ENCODE measurements at regions not wholly inside any gene's neighbourhood (a gene's known extent, or its start where the extent isn't known, plus 50 kb on each side); places are given as distances from the start of the nearest gene placed in this dataset.
"Not testable (repeated sequence)": the region's sequence is repeated elsewhere in the genome, so short reads cannot be mapped to it uniquely, and the experiment has no call there.

DNA sequence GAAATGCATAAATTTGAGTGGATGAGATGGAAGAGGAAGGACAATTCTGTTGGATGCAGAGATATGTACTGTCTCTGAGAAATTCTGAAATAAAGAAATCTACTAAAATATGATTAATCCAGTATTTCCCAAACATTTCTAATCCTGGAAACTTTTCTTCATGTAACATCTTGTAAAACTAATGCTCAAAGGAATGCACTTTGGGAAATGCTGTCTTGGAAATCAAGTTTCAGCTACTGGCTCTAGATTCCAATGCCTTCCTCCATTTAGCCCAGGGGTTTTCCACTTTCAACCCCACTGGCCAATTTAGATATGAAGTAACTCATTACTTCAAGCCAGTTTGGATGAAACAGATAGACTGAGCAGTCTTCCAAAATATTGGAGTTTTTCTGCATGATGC, 355.1 kb downstream of the TXNL1 start:
- Mint-ChIP-seq H3K4me3 (no peak overlapping the region), H3K9me3 (peaks cover 4% of the 10 kb centered on the region), H3K27me3 (no peaks in the 10 kb centered on the region), H3K36me3 (ENCODE audit: low read depth) (no peaks in the 10 kb centered on the region), H3K4me1 (no peaks in the 10 kb centered on the region), H3K27ac (no peak overlapping the region)
- DNase-seq = no peak
- POLR2A ChIA-PET = no interaction called here
- CTCF ChIA-PET = no interaction called here

DNA sequence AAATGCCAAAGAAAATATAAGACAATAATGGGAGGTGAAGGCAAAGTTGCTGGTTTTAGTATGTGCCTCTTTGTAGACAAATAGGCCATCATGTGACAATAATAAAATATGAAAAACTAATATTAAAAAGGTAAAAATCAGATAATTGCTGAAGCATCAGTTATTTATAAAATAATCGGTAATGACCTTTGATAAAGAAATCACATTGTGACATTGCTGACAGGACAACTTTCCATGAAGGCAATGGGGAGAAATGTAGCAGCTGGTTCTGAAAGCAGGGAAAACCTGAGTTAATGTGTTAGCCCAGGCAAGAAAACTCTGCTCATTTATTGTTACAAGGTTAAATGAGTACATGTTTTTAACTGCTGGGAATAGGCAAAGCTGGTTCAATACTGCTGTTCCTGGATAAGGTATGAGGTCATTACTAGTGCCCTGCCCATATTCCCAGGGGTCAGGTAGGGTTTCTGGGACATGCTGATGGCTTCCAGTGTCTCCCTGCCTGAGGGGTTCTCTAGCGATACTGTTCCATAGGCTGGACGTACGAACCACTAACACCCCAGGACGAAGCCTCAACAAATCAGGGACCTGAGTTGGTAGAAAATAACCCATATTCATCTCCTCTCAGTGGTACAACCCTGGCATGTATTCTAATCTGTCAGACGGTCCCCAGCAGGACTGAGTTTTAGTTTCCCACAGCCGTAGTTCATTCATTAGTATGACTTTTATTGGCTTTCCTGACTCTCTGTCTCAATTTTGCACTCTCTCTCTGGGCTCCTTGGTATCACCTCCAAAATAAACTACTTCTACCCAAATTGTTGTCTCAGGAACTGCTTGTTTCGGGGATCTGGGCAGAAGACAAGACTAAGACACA, 355.9 kb downstream of the TXNL1 start:
- POLR2A ChIA-PET = no interaction called here
- no peak overlapping the region for H3K27ac Mint-ChIP-seq
- no peak for DNase-seq
- no peaks in the 10 kb centered on the region for H3K36me3 Mint-ChIP-seq (ENCODE audit: low read depth)
- no peaks in the 10 kb centered on the region for H3K4me1 Mint-ChIP-seq
- H3K9me3 Mint-ChIP-seq = peaks cover 4% of the 10 kb centered on the region
- H3K4me3 Mint-ChIP-seq = no peak overlapping the region
- no peaks in the 10 kb centered on the region for H3K27me3 Mint-ChIP-seq
- CTCF ChIA-PET = no interaction called here

DNA sequence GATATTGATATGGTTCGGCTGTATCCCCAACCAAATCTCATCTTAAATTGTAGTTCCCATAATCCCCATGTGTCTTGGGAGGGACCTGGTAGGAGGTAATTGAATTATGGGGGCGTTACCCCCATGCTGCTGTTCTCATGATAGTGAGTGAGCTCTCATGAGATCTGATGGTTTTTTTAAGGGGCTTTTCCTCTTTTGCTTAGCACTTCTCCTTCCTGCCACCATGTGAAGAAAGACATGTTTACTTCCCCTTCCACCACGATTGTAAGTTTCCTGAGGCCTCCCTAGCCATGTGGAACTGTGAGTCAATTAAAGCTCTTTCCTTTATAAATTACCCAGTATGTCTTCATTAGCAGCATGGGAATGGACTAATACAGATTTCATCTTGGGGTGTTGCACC, 358.6 kb downstream of the TXNL1 start:
- not testable (repeated sequence) for H3K27me3 Mint-ChIP-seq, DNase-seq

DNA sequence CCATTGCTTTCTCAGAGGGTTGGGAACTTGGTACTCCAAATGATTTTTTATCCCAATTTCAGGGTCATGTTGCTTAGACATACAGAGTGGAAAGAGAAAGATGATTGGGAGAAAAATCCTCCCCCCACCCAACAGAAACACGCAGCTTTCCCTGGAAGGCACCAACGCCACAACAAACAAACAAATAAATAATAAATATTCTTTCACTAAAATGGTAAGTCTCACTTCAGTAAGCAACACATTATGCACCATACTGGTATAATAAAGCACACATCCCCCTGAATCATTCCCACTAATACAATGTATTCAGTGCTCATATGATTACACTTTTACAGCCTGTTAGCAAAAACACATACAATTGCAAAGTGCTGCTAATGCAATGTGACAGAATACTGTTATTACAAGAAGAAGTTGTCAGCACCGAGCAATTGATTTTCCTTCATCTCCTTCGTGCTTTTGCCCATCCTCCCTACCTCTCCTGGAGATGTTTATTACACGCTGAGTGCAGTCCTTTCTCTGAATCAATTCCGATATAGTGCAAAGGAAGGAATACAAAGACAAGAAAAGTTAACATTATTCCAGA, 359.9 kb downstream of the TXNL1 start:
- POLR2A ChIA-PET = interaction anchor here (0.6 kb wide), 1 partner anchor 48 kb away, joined by 3 read pairs; no protein-coding TSS in a partner anchor
- no peaks in the 10 kb centered on the region for H3K4me1 Mint-ChIP-seq
- H3K4me3 Mint-ChIP-seq = no peak overlapping the region
- DNase-seq = no peak
- H3K27ac Mint-ChIP-seq = no peak overlapping the region
- peaks cover 4% of the 10 kb centered on the region for H3K9me3 Mint-ChIP-seq
- CTCF ChIA-PET = no interaction called here
- no peaks in the 10 kb centered on the region for H3K36me3 Mint-ChIP-seq (ENCODE audit: low read depth)
- no peaks in the 10 kb centered on the region for H3K27me3 Mint-ChIP-seq

More for the DNA sequence above, 358.6 kb downstream of the TXNL1 start:
- H3K27ac Mint-ChIP-seq; H3K9me3 Mint-ChIP-seq; H3K36me3 Mint-ChIP-seq (ENCODE audit: low read depth); H3K4me3 Mint-ChIP-seq; H3K4me1 Mint-ChIP-seq; CTCF ChIA-PET; POLR2A ChIA-PET: not testable (repeated sequence)

DNA sequence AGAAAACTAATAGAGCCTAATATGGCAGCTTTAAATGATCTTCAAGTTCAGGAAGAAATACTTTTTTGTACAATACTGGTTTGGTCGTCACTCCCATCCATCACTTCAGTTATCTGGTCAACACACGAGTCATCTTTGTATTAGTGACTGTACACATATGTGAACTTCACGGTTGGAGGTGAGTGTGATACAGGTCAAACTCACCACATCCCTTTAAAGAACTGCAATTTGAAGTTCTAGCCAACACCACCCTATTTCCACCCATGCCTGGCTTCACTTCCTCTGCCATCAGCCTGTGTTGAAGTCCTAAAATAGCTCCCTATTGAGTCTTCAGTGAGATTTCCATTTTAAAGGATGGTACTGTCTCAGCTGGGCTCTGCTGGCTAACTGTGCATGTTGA, 361.9 kb downstream of the TXNL1 start:
- ChIA-PET CTCF (no interaction called here), POLR2A (no interaction called here)
- H3K9me3 Mint-ChIP-seq = peaks cover 4% of the 10 kb centered on the region

GRCh38 chr18:56273541-56274219, 364.7 kb downstream of the TXNL1 start:
- Mint-ChIP-seq H3K36me3 (ENCODE audit: low read depth) (no peaks in the 10 kb centered on the region), H3K27me3 (peaks cover 2% of the 10 kb centered on the region), H3K4me3 (no peak overlapping the region), H3K9me3 (no peaks in the 10 kb centered on the region), H3K4me1 (no peaks in the 10 kb centered on the region), H3K27ac (no peak overlapping the region)
- no peak for DNase-seq
- POLR2A ChIA-PET = no interaction called here
- CTCF ChIA-PET = no interaction called here

More for the DNA sequence above, 361.9 kb downstream of the TXNL1 start:
- Mint-ChIP-seq H3K4me3 (no peak overlapping the region), H3K36me3 (ENCODE audit: low read depth) (no peaks in the 10 kb centered on the region), H3K4me1 (no peaks in the 10 kb centered on the region), H3K27me3 (no peaks in the 10 kb centered on the region), H3K27ac (no peak overlapping the region)
- DNase-seq = no peak

GRCh38 chr18:56270671-56271250, 367.6 kb downstream of the TXNL1 start:
- H3K9me3 Mint-ChIP-seq = peaks cover 3% of the 10 kb centered on the region
- no peak overlapping the region for H3K4me3 Mint-ChIP-seq
- H3K36me3 Mint-ChIP-seq (ENCODE audit: low read depth) = no peaks in the 10 kb centered on the region
- DNase-seq = no peak
- no peak overlapping the region for H3K27ac Mint-ChIP-seq
- CTCF ChIA-PET = no interaction called here
- H3K27me3 Mint-ChIP-seq = peaks cover 2% of the 10 kb centered on the region
- H3K4me1 Mint-ChIP-seq = no peaks in the 10 kb centered on the region
- POLR2A ChIA-PET = no interaction called here

DNA sequence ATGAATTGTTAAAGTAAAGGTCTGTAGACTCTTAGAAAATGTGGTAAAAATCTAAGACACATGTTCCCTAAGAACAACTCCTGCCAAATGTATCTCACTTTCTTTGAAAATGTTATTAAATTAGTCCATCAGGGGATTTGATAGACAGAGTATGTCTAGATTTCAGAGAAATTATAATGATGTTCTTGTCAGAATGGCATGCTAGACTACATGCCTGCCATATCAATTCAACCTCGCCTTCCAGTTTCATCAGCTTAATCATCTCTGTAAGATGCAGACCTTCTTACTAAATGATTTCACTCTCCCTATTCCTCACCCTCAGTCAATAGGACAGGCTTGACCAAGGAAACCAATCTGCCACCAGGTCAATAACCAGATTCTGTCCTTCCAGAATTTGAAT, 368.4 kb downstream of the TXNL1 start:
- no peak for DNase-seq
- Mint-ChIP-seq H3K27me3 (peaks cover 2% of the 10 kb centered on the region), H3K27ac (no peak overlapping the region), H3K9me3 (peaks cover 3% of the 10 kb centered on the region), H3K4me3 (no peak overlapping the region), H3K4me1 (no peaks in the 10 kb centered on the region), H3K36me3 (ENCODE audit: low read depth) (no peaks in the 10 kb centered on the region)
- POLR2A ChIA-PET = no interaction called here
- CTCF ChIA-PET = interaction anchor here (0.6 kb wide), 1 partner anchor 39 kb away, joined by 3 read pairs; no protein-coding TSS in a partner anchor

- peaks cover 2% of the 10 kb centered on the region for H3K27me3 Mint-ChIP-seq
- peaks cover 3% of the 10 kb centered on the region for H3K9me3 Mint-ChIP-seq
- ChIA-PET CTCF (no interaction called here), POLR2A (no interaction called here)
- no peak for DNase-seq
- no peaks in the 10 kb centered on the region for H3K36me3 Mint-ChIP-seq (ENCODE audit: low read depth)
- H3K4me1 Mint-ChIP-seq = no peaks in the 10 kb centered on the region
- H3K4me3 Mint-ChIP-seq = no peak overlapping the region
- H3K27ac Mint-ChIP-seq = no peak overlapping the region
Measured at GRCh38 chr18:56268952-56269351, 369.4 kb downstream of the TXNL1 start.

DNA sequence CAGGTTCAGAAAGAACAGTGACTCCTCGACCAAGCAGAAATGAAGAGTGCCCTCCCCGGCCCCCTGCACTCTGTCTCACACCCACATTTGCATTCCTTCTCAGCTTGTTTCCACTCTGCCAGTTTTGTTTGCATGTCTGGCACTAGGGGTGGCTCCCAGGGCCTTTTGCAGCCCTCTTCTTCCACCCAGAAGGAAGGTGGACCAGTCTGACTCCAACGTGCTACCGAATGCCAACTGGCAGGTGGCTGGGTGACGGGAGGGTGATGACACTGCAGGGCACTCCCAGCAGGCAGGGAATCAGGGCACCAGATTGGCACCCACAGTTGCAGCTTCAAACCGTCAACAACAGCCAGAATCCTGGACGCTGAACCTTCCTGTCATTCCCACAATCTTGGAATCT, 371.1 kb downstream of the TXNL1 start:
- H3K27me3 Mint-ChIP-seq = peaks cover 2% of the 10 kb centered on the region
- H3K27ac Mint-ChIP-seq = no peak overlapping the region
- ChIA-PET POLR2A (no interaction called here), CTCF (no interaction called here)
- no peak for DNase-seq
- H3K9me3 Mint-ChIP-seq = peaks cover 7% of the 10 kb centered on the region
- no peak overlapping the region for H3K4me3 Mint-ChIP-seq
- H3K4me1 Mint-ChIP-seq = no peaks in the 10 kb centered on the region
- no peaks in the 10 kb centered on the region for H3K36me3 Mint-ChIP-seq (ENCODE audit: low read depth)

- Mint-ChIP-seq H3K4me1 (no peaks in the 10 kb centered on the region), H3K36me3 (ENCODE audit: low read depth) (no peaks in the 10 kb centered on the region), H3K9me3 (no peaks in the 10 kb centered on the region), H3K4me3 (no peak overlapping the region), H3K27me3 (no peaks in the 10 kb centered on the region), H3K27ac (no peak overlapping the region)
- CTCF ChIA-PET = no interaction called here
- no peak for DNase-seq
- POLR2A ChIA-PET = no interaction called here
Measured at GRCh38 chr18:56258178-56258577, 380.2 kb downstream of the TXNL1 start.

DNA sequence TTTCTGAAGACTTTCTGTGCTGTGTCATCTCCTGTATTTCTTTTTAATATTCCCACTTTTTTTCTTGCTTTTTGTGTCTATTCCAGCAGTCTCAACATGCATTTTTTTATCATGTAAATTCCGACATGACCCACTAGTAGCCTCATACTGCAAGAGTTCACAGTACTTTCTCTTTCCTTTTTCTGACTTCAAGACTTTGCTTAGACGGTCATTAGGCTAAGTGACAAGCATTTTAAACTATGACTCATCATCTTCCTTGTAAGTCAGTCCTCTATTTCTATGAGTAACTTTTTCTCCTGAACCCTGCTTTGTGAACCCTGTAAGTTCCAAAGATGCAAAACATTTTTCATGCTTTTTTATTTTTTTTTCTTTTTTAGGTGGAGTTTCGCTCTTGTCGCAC, 381.2 kb downstream of the TXNL1 start:
- Mint-ChIP-seq H3K27me3 (peaks cover under 1% of the 10 kb centered on the region), H3K4me3 (no peak overlapping the region), H3K36me3 (ENCODE audit: low read depth) (no peaks in the 10 kb centered on the region), H3K9me3 (no peaks in the 10 kb centered on the region), H3K4me1 (no peaks in the 10 kb centered on the region), H3K27ac (no peak overlapping the region)
- ChIA-PET POLR2A (no interaction called here), CTCF (no interaction called here)
- no peak for DNase-seq

GRCh38 chr18:56256659-56257058, 381.7 kb downstream of the TXNL1 start:
- no peak overlapping the region for H3K4me3 Mint-ChIP-seq
- ChIA-PET CTCF (no interaction called here), POLR2A (no interaction called here)
- no peak overlapping the region for H3K27ac Mint-ChIP-seq
- H3K9me3 Mint-ChIP-seq = no peaks in the 10 kb centered on the region
- DNase-seq = no peak
- H3K4me1 Mint-ChIP-seq = no peaks in the 10 kb centered on the region
- H3K36me3 Mint-ChIP-seq (ENCODE audit: low read depth) = no peaks in the 10 kb centered on the region
- peaks cover 2% of the 10 kb centered on the region for H3K27me3 Mint-ChIP-seq

All from activated CD4-positive, alpha-beta T cell treated with anti-CD3 and anti-CD28 coated beads, Interleukin-2, amount 10 ng/mL, durations not matched to agents 7 days and 5 days (primary cell).